ENCODE measurements at regions not wholly inside any gene's neighbourhood (a gene's known extent, or its start where the extent isn't known, plus 50 kb on each side); places are given as distances from the start of the nearest gene placed in this dataset.

- H3K9ac ChIP-seq (ENCODE audit: control insufficient read depth, insufficient read depth, low read length), result no peak overlapping the region
- H4K20me1 ChIP-seq (ENCODE audit: control insufficient read depth, insufficient read depth), result no peaks in the 10 kb centered on the region
- no peaks in the 10 kb centered on the region for H3K9me3 ChIP-seq (replicated peaks; ENCODE audit: control insufficient read depth, insufficient read depth, low read length)
- H3K27me3 ChIP-seq (replicated peaks in 1 of 2; ENCODE audit: control insufficient read depth in 2 of 2, insufficient read depth in 2 of 2, low read length in 1 of 2), result no peaks in the 10 kb centered on the region
- DNase-seq (ENCODE audit: low read depth, low spot score) (no peak), ATAC-seq (no peak), FAIRE-seq (no peak)
- ChIA-PET CTCF (interaction anchor here (0.7 to 1.5 kb wide), 3 partner anchors 8 to 10 kb away, joined by 3 read pairs; no protein-coding TSS in a partner anchor), SMC1A (ENCODE audit: uncharacterized antibody, unreplicated experiment) (interaction anchor here (0.8 to 1.4 kb wide), 2 partner anchors 10 to 12 kb away, joined by 3 to 4 read pairs; no protein-coding TSS in a partner anchor), POLR2A (interaction anchor here (0.6 kb wide), 1 partner anchor 773 kb away, joined by 8 read pairs; no protein-coding TSS in a partner anchor), RAD21 (ENCODE audit: unreplicated experiment) (no interaction called here)
- no peak overlapping the region for H3K4me2 ChIP-seq (ENCODE audit: control insufficient read depth, insufficient read depth)
- H3K36me3 ChIP-seq (ENCODE audit: control insufficient read depth in 2 of 2, insufficient read depth in 2 of 2, low read length in 1 of 2), result no peaks in the 10 kb centered on the region
- no peak overlapping the region for H2AFZ ChIP-seq (ENCODE audit: control insufficient read depth, low read depth, low read length)
- TF ChIP-seq MAX (IDR thresholded peaks at IDR 0.05; ENCODE audit: low read depth, low read length) (no peak), FOXK2 (IDR thresholded peaks at IDR 0.05) (no peak), RELA (IDR thresholded peaks at IDR 0.05; ENCODE audit: borderline replicate concordance, partially characterized antibody) (no peak), ETV6 (conservative IDR thresholded peaks at IDR 0.05 in 1 of 2, IDR thresholded peaks at IDR 0.05 in 1 of 2; ENCODE audit: borderline replicate concordance in 1 of 2, low read depth in 1 of 2) (no peak), GATAD2B (conservative IDR thresholded peaks at IDR 0.05; ENCODE audit: low read depth) (no peak), SRF (IDR thresholded peaks at IDR 0.05; ENCODE audit: low read depth in 2 of 2, low read length in 2 of 2) (no peak), RB1 (IDR thresholded peaks at IDR 0.05; ENCODE audit: borderline replicate concordance) (no peak)
- no peaks in the 10 kb centered on the region for H3K79me2 ChIP-seq (ENCODE audit: control insufficient read depth, insufficient read depth, low read length)
- H3K4me1 ChIP-seq (ENCODE audit: control insufficient read depth, insufficient read depth, low read length), result no peaks in the 10 kb centered on the region
- no peak overlapping the region for H3K27ac ChIP-seq (ENCODE audit: control insufficient read depth, insufficient read depth)
- no peak overlapping the region for H3K4me3 ChIP-seq
- no TSS peak for BruUV-seq (replicated peaks)
- WGBS (ENCODE audit: insufficient coverage, insufficient replicate concordance, low lambda C conversion rate, missing lambda C conversion rate), result 33% methylated on average over 2 of the region's 2 CpGs
- intact Hi-C loops (cut with micrococcal nuclease; ENCODE audit: unreplicated experiment) (no loop called here), in situ Hi-C loops (cut with MboI) (no loop called here)
Observed at GRCh38 chr7:87001214-87001613, 58.2 kb downstream of the ELAPOR2 start.

- ChIA-PET RAD21 (ENCODE audit: unreplicated experiment) (no interaction called here), POLR2A (no interaction called here), CTCF (interaction anchor here (0.7 to 1.5 kb wide), 4 partner anchors 8 to 25 kb away, joined by 3 read pairs; no protein-coding TSS in a partner anchor), SMC1A (ENCODE audit: uncharacterized antibody, unreplicated experiment) (no interaction called here)
- Histone ChIP-seq H3K4me2 (ENCODE audit: control insufficient read depth, insufficient read depth) (no peak overlapping the region), H3K4me1 (ENCODE audit: control insufficient read depth, insufficient read depth, low read length) (no peaks in the 10 kb centered on the region), H2AFZ (ENCODE audit: control insufficient read depth, low read depth, low read length) (no peak overlapping the region), H3K4me3 (no peak overlapping the region), H3K9me3 (replicated peaks; ENCODE audit: control insufficient read depth, insufficient read depth, low read length) (no peaks in the 10 kb centered on the region), H4K20me1 (ENCODE audit: control insufficient read depth, insufficient read depth) (no peaks in the 10 kb centered on the region), H3K27me3 (replicated peaks in 1 of 2; ENCODE audit: control insufficient read depth in 2 of 2, insufficient read depth in 2 of 2, low read length in 1 of 2) (no peaks in the 10 kb centered on the region), H3K9ac (ENCODE audit: control insufficient read depth, insufficient read depth, low read length) (no peak overlapping the region), H3K79me2 (ENCODE audit: control insufficient read depth, insufficient read depth, low read length) (no peaks in the 10 kb centered on the region), H3K36me3 (ENCODE audit: control insufficient read depth in 2 of 2, insufficient read depth in 2 of 2, low read length in 1 of 2) (no peaks in the 10 kb centered on the region), H3K27ac (ENCODE audit: control insufficient read depth, insufficient read depth) (no peak overlapping the region)
- WGBS (ENCODE audit: insufficient coverage, insufficient replicate concordance, low lambda C conversion rate, missing lambda C conversion rate), result 94% methylated on average over 1 of the region's 1 CpG
- no TSS peak for BruUV-seq (replicated peaks)
- FAIRE-seq (no peak), ATAC-seq (no peak), DNase-seq (ENCODE audit: low read depth, low spot score) (no peak)
- no peak for TF ChIP-seq HDGF (IDR thresholded peaks at IDR 0.05)
- TF ChIP-seq PAX8 (IDR thresholded peaks at IDR 0.05), result no peak
- TF ChIP-seq ZNF24 (IDR thresholded peaks at IDR 0.05), result no peak
- TF ChIP-seq NFYA (IDR thresholded peaks at IDR 0.05; ENCODE audit: borderline replicate concordance, low read depth, low read length), result no peak
- TF ChIP-seq EGR1 (IDR thresholded peaks at IDR 0.05; ENCODE audit: borderline replicate concordance in 1 of 2, low read depth in 2 of 2, low read length in 2 of 2), result no peak
- no peak for TF ChIP-seq BHLHE40 (IDR thresholded peaks at IDR 0.05; ENCODE audit: borderline replicate concordance in 1 of 2, low read depth in 2 of 2, low read length in 1 of 2)
- TF ChIP-seq RCOR1 (conservative IDR thresholded peaks at IDR 0.05; ENCODE audit: low read depth, low read length), result no peak
- TF ChIP-seq FOXM1 (IDR thresholded peaks at IDR 0.05; ENCODE audit: low read depth, low read length), result no peak
- no peak for TF ChIP-seq STAT1 (conservative IDR thresholded peaks at IDR 0.05)
- TF ChIP-seq MYB (IDR thresholded peaks at IDR 0.05; ENCODE audit: borderline replicate concordance, low read depth, low read length), result no peak
- no peak for TF ChIP-seq JUNB (IDR thresholded peaks at IDR 0.05)
- no peak for TF ChIP-seq IKZF2 (IDR thresholded peaks at IDR 0.05)
- no peak for TF ChIP-seq USF2 (IDR thresholded peaks at IDR 0.05; ENCODE audit: borderline replicate concordance, low read depth, low read length)
- intact Hi-C loops (cut with micrococcal nuclease; ENCODE audit: unreplicated experiment) (no loop called here), in situ Hi-C loops (cut with MboI) (no loop called here)
Observed at GRCh38 chr7:87000344-87000743, 59.1 kb downstream of the ELAPOR2 start.
